ENCODE measurements at regions not wholly inside any gene's neighbourhood (a gene's known extent, or its start where the extent isn't known, plus 50 kb on each side); places are given as distances from the start of the nearest gene placed in this dataset.

DNA sequence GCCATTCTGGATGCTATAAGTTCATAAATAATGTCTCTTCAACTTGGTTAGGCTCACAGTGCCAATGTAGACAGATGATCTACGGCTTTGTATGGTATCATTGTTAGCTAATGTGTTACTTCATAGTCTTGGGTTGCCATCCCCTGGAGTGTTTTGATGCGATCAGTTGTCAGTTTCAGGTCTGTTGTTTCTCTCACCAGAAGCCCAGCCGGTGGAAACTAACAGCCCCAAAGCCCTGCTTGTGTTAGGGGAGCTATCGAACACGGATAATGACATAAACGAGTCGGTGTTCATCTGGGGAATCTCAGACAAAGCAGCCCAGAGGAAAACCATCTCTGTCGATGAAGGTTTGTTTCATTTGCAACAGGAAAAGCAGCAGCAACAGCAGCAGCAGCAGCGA is 107.4 kb upstream of the ANKFN1 start:
- 86% methylated on average over 9 of the region's 9 CpGs for WGBS
- no peaks in the 10 kb centered on the region; the same call in 1 of the 2 replicates for H3K27me3 ChIP-seq (ENCODE audit: insufficient read depth, low read length)
- H3K9ac ChIP-seq (ENCODE audit: low read depth, low read length), result no peak overlapping the region
- no peaks in the 10 kb centered on the region for H3K9me3 ChIP-seq (ENCODE audit: insufficient read depth, low read depth, low read length)
- H3K27ac ChIP-seq (ENCODE audit: low read depth, low read length), result no peak overlapping the region
- no peaks in the 10 kb centered on the region for H3K4me1 ChIP-seq (ENCODE audit: insufficient read depth, low read length)
- H3K36me3 ChIP-seq (ENCODE audit: insufficient read depth, low read length), result no peaks in the 10 kb centered on the region
- H3K4me3 ChIP-seq (ENCODE audit: low read length), result no peak overlapping the region

DNA sequence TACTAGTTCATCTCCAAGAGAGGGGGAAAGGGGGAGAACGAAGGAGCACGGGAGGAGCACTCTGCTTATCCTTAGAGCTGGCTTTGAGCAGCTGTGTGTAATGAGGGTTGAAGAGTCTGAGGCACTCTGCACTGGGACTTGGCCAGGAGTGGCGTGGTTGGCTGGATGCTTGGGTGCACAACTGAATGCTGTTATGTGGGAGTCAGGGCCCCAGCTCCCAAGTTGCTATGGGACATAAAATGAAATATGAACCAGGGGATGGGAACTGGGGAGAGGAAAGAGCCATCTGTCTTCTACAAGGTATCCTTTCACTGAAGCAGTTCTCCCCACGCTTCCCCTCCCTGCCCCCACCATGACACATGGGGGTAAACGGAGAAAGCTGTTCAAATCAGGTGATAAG is 105.9 kb upstream of the ANKFN1 start:
- WGBS, result 86% methylated on average over 4 of the region's 5 CpGs
- no peaks in the 10 kb centered on the region for H3K9me3 ChIP-seq (ENCODE audit: insufficient read depth, low read depth, low read length)

DNA sequence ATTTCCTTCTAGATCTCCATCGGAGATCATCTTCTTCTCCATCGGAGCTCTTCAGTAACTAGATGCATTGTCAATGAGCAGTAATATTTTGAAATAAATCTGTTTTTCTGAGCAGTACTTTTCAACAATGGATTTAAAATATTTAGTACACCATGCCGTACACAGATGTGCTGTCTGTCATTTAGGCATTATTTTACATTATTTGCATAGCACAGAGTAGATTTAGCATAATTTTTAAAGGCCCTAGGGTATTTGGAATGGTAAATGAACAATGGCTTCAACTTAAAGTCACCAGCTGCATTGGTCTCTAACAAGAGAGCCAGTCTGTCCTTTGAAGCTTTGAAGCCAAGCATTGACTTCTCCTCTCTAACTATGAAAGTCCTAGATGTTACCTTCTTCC is 95.4 kb upstream of the ANKFN1 start:
- Histone ChIP-seq H3K9me3 (ENCODE audit: insufficient read depth, low read depth, low read length) (no peaks in the 10 kb centered on the region), H3K9ac (ENCODE audit: low read depth, low read length) (no peak overlapping the region), H3K27me3 (ENCODE audit: insufficient read depth, low read length) (no peaks in the 10 kb centered on the region), H3K4me3 (ENCODE audit: low read length) (no peak overlapping the region), H3K36me3 (ENCODE audit: insufficient read depth, low read length) (no peaks in the 10 kb centered on the region), H3K4me1 (ENCODE audit: insufficient read depth, low read length) (no peaks in the 10 kb centered on the region), H3K27ac (ENCODE audit: low read depth, low read length) (no peak overlapping the region)
- 100% methylated on average over 2 of the region's 3 CpGs for WGBS

More for the DNA sequence above, 105.9 kb upstream of the ANKFN1 start:
- Histone ChIP-seq H3K27me3 (ENCODE audit: insufficient read depth, low read length) (no peaks in the 10 kb centered on the region; the same call in 1 of the 2 replicates), H3K36me3 (ENCODE audit: insufficient read depth, low read length) (no peaks in the 10 kb centered on the region), H3K4me3 (ENCODE audit: low read length) (no peak overlapping the region), H3K27ac (ENCODE audit: low read depth, low read length) (no peak overlapping the region), H3K4me1 (ENCODE audit: insufficient read depth, low read length) (no peaks in the 10 kb centered on the region), H3K9ac (ENCODE audit: low read depth, low read length) (no peak overlapping the region)

DNA sequence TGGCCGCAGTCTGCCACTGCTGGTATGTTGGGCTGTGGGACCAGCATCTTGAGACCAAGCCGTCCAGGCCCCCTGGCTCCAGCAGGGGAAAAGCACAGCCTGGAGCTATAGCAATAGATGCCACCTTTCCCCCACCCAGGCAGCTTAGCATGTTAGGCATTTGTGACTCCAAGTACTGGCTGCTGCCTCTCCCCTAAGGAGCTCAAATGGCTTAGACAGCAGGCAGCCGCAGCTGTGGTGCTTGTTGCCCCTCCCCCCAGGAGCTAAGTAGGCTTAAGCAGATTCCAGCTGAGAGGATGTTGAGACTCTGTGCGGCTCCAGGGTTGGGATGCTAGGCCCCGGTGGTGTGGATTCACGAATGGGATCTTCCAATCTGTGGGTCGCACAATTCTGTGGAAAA is 88.8 kb upstream of the ANKFN1 start:
- WGBS, result 65% methylated on average over 7 of the region's 7 CpGs
- no peak overlapping the region for H3K9ac ChIP-seq (ENCODE audit: low read depth, low read length)
- no peak overlapping the region for H3K27ac ChIP-seq (ENCODE audit: low read depth, low read length)
- H3K9me3 ChIP-seq (ENCODE audit: insufficient read depth, low read depth, low read length), result no peaks in the 10 kb centered on the region
- H3K27me3 ChIP-seq (ENCODE audit: insufficient read depth, low read length), result no peaks in the 10 kb centered on the region
- H3K4me3 ChIP-seq (ENCODE audit: low read length), result no peak overlapping the region
- no peaks in the 10 kb centered on the region for H3K36me3 ChIP-seq (ENCODE audit: insufficient read depth, low read length)
- H3K4me1 ChIP-seq (ENCODE audit: insufficient read depth, low read length), result no peaks in the 10 kb centered on the region; the same call in 1 of the 2 replicates

DNA sequence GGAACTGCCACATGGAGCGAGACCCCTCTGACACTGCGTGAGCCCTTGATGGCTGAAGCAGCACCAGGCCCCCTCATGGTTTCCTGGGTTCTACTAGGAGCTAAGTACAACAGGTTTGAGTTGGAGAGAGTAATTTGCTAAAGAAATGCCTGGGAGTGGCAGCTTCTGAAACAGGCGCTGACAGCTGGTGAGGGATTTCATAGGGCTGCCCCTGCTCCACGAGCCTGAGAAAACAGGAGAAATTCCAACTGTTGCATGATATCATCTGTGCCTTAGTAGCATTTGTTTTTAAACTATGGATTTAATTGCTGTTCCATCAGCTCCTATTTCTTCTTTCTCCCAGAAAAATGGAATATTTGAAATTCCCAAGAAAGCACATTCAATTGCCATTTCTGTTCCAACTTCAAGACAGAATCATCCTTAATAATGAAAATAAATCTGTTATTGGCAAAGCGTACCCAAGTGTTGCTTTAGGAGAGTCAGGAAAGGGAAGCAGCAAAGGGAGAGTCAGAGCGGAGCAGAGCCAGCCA is 78.8 kb upstream of the ANKFN1 start:
- Histone ChIP-seq H3K4me1 (ENCODE audit: insufficient read depth, low read length) (no peaks in the 10 kb centered on the region), H3K9me3 (ENCODE audit: insufficient read depth, low read depth, low read length) (no peaks in the 10 kb centered on the region), H3K36me3 (ENCODE audit: insufficient read depth, low read length) (no peaks in the 10 kb centered on the region), H3K4me3 (ENCODE audit: low read length) (no peak overlapping the region), H3K27me3 (ENCODE audit: insufficient read depth, low read length) (no peaks in the 10 kb centered on the region), H3K9ac (ENCODE audit: low read depth, low read length) (no peak overlapping the region), H3K27ac (ENCODE audit: low read depth, low read length) (no peak overlapping the region)
- 93% methylated on average over 6 of the region's 6 CpGs for WGBS

DNA sequence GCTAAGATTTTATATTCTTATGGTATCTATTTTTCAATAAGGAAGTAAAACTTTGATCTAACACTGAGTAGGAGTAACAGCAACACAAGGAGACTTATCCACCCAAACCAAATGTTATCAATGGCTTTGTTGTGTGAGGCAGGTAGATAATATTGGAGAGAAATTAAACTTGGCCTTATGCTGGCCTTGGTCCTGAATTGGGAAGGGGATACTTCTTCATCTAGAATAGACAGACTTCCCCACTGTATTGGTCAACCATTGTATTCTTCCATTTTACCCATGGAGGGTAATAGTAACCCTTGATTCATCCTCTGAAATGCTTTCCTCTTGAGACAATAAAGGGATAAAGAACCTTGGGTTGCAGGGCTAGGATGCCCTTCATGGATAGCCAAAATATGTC is 76.3 kb upstream of the ANKFN1 start:
- Histone ChIP-seq H3K36me3 (ENCODE audit: insufficient read depth, low read length) (no peaks in the 10 kb centered on the region), H3K4me3 (ENCODE audit: low read length) (no peak overlapping the region), H3K27me3 (ENCODE audit: insufficient read depth, low read length) (no peaks in the 10 kb centered on the region), H3K9me3 (ENCODE audit: insufficient read depth, low read depth, low read length) (no peaks in the 10 kb centered on the region), H3K9ac (ENCODE audit: low read depth, low read length) (no peak overlapping the region), H3K4me1 (ENCODE audit: insufficient read depth, low read length) (no peaks in the 10 kb centered on the region), H3K27ac (ENCODE audit: low read depth, low read length) (no peak overlapping the region)

DNA sequence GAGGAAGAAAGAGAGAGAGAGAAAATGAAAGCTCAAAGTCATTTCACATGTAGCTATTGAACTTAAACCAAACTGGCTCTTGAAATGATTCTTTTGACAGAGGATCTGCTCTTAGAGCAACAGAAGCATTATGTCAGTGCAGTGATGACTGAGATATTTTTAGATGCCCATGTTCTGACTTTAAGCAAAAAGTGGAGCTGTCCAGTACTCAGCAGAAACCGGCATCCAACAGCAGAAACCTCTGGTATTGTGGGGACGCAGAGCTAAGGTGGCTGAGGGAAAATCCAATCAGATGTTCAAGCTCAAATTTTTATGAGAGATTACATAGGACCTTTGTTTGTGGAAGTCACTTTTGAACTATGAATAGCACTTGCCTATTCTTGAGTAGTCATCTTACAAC is 69.8 kb upstream of the ANKFN1 start:
- Histone ChIP-seq H3K4me1 (ENCODE audit: insufficient read depth, low read length) (no peaks in the 10 kb centered on the region), H3K9me3 (ENCODE audit: insufficient read depth, low read depth, low read length) (no peaks in the 10 kb centered on the region), H3K27ac (ENCODE audit: low read depth, low read length) (no peak overlapping the region), H3K36me3 (ENCODE audit: insufficient read depth, low read length) (no peaks in the 10 kb centered on the region), H3K4me3 (ENCODE audit: low read length) (no peak overlapping the region), H3K27me3 (ENCODE audit: insufficient read depth, low read length) (no peaks in the 10 kb centered on the region), H3K9ac (ENCODE audit: low read depth, low read length) (no peak overlapping the region)
- WGBS, result 96% methylated on average over 2 of the region's 2 CpGs

DNA sequence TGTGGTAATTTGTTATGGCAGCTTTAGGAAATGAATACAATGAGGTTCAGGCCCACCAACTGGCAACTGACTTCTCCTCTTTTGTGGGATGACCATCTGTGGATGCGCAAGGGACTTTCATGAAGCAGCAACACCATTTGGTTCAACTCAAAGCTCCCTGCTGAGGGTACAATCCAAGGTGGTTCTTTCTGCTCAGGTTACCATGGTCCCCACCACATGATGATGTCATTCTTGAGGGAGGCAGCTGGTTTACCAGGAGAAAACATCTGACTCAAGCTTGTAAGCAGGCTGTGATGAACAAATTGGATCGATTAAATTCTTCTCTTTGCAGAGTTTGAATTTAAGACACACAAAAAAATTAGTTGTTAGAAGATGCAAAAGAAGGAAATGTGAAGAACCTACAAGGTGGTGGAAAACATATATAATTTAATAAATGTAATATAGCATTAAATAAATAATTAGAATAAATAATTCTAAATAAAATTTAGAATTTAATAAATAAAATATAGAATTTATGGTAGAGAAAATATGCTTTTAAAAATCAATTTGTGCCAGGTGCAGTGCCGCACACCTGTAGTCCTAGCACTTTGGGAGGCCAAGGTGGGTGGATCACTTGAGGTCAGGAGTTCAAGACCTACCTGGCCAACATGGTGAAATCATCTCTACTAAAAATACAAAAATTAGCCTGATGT is 67.6 kb upstream of the ANKFN1 start:
- H3K27ac ChIP-seq (ENCODE audit: low read depth, low read length), result no peak overlapping the region
- H3K27me3 ChIP-seq (ENCODE audit: insufficient read depth, low read length), result no peaks in the 10 kb centered on the region
- over 99% methylated on average over 3 of the region's 3 CpGs for WGBS
- H3K9me3 ChIP-seq (ENCODE audit: insufficient read depth, low read depth, low read length), result no peaks in the 10 kb centered on the region
- H3K9ac ChIP-seq (ENCODE audit: low read depth, low read length), result no peak overlapping the region
- H3K4me3 ChIP-seq (ENCODE audit: low read length), result no peak overlapping the region
- H3K4me1 ChIP-seq (ENCODE audit: insufficient read depth, low read length), result no peaks in the 10 kb centered on the region
- no peaks in the 10 kb centered on the region for H3K36me3 ChIP-seq (ENCODE audit: insufficient read depth, low read length)

DNA sequence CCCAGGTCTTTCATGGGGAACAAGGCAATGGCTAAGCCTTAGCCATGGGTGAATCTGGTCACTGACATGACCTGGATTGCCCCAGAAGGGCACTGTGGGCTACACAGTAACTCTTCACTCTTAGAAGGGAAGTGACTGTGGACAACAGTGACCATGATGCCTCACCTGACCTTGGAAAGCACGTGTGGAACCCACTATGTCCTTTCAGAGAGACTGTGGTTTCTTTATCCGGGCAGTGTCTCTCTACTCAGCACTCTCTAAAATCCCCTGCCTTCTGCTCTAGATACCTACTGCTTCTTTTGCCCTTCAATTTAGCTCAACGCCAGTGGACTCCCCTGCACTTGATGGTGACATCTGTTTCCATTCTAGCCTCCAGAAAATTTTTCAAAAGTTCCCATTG is 66.1 kb upstream of the ANKFN1 start:
- Histone ChIP-seq H3K9ac (ENCODE audit: low read depth, low read length) (no peak overlapping the region), H3K4me3 (ENCODE audit: low read length) (no peak overlapping the region), H3K4me1 (ENCODE audit: insufficient read depth, low read length) (0 out of 2 replicates have a peak, but pooled peaks cover 3% of the 10 kb centered on the region), H3K36me3 (ENCODE audit: insufficient read depth, low read length) (no peaks in the 10 kb centered on the region), H3K27me3 (ENCODE audit: insufficient read depth, low read length) (no peaks in the 10 kb centered on the region), H3K27ac (ENCODE audit: low read depth, low read length) (no peak overlapping the region), H3K9me3 (ENCODE audit: insufficient read depth, low read depth, low read length) (no peaks in the 10 kb centered on the region)
- 87% methylated on average over 3 of the region's 3 CpGs for WGBS

DNA sequence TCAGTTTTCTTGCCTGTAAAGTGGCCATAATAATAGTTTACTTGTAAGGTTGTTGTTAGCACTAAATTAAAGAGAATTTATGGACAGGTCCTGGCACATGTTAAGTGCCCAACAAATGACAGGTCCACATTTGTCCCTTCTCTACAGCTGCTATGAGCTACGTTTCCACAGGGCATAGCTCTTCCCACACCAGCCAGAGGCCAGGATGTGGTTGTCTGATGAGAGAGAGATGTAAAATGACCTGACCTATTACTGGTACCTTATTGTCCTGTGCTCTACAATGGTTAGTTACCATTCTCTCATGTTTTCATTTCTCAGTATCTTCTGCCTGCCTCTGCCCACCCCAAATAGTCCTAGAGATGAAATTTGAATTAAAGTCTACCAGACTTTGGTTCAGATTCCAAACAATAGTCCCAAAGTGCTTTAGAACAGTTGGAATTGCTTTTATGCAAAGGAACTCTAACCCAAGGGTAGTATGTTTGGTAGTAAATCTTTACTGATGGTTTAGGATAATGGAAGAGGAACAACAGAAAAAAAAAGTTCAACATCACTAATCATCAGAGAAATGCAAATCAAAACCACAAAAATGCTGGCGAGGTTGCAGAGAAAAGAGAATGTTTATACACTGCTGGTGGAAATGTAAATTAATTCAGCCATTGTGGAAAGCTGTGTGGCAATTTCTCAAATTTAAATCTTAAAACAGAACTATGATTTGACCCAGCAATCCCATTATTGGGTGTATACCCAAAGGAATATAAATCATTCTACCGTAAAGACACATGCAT is 57.1 kb upstream of the ANKFN1 start:
- Histone ChIP-seq H3K9ac (ENCODE audit: low read depth, low read length) (no peak overlapping the region), H3K9me3 (ENCODE audit: insufficient read depth, low read depth, low read length) (no peaks in the 10 kb centered on the region), H3K27me3 (ENCODE audit: insufficient read depth, low read length) (no peaks in the 10 kb centered on the region), H3K4me1 (ENCODE audit: insufficient read depth, low read length) (0 out of 2 replicates have a peak, but pooled peaks cover 3% of the 10 kb centered on the region), H3K27ac (ENCODE audit: low read depth, low read length) (no peak overlapping the region), H3K4me3 (ENCODE audit: low read length) (no peak overlapping the region), H3K36me3 (ENCODE audit: insufficient read depth, low read length) (no peaks in the 10 kb centered on the region)
- WGBS, result 92% methylated on average over 2 of the region's 3 CpGs

DNA sequence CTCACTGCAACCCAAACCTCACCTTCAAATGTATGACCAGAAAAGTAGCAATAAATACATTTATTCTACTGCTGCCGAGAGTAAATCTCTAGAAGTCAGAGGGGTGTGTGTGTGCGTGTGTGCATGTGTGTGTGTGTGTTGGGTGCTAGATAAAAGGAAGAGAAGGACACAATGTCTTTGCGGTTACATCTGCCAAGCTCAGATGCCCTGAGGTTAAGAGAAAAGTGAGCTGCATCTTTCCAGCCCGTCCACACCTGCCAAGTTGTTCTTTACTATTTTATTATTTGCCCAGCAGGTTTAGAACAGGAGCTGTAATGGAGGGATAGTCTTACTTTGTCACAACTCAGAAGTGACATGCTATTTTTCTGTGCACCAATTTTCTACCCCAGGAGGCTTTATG is 54.5 kb upstream of the ANKFN1 start:
- 90% methylated on average over 4 of the region's 4 CpGs for WGBS
- Histone ChIP-seq H3K4me3 (ENCODE audit: low read length) (no peak overlapping the region), H3K4me1 (ENCODE audit: insufficient read depth, low read length) (no peaks in the 10 kb centered on the region), H3K9me3 (ENCODE audit: insufficient read depth, low read depth, low read length) (no peaks in the 10 kb centered on the region), H3K27ac (ENCODE audit: low read depth, low read length) (no peak overlapping the region), H3K27me3 (ENCODE audit: insufficient read depth, low read length) (no peaks in the 10 kb centered on the region), H3K9ac (ENCODE audit: low read depth, low read length) (no peak overlapping the region), H3K36me3 (ENCODE audit: insufficient read depth, low read length) (no peaks in the 10 kb centered on the region)

All from HUES64 (cell line).